K562 (cell line): ENCODE measurements at regions not wholly inside any gene's neighbourhood (a gene's known extent, or its start where the extent isn't known, plus 50 kb on each side); places are given as distances from the start of the nearest gene placed in this dataset.

ENCODE experiments used
- ATAC-seq: fragments of 200-7000 bp; cut with Tn5 transposase; 3 replicates; pipeline ENCODE4 v1.9.1; 2020; ENCODE audit warnings: moderate library complexity
- BruUV-seq: library from RNA; stranded (reverse); fragments of 400-500 nt; replicated peaks from 2 replicates; lab custom pipeline; 2021; lab: Mats Ljungman, UMichigan
- CTCF ChIA-PET: fragments of 300-600 bp; formaldehyde crosslinking; extraction: SDS; loops from one replicate; lab custom pipeline; 2021; ENCODE audit warnings: low intra/inter-chr PET ratio; lab: Yijun Ruan, JAX
- POLR2A ChIA-PET: fragments of 300-600, 350-650 bp; sonication (Branson Sonifier 250); formaldehyde crosslinking; extraction: SDS; loops from one replicate; lab custom pipeline; 2021; ENCODE audit warnings: antibody characterized with exemption, inconsistent platforms; lab: Yijun Ruan, JAX
- DNase-seq, 4 experiments: peaks; one replicate each; pipeline versions ENCODE4 v3.0.0 to v3.0.0-alpha.2; 2011 to 2018; ENCODE audit warnings: low spot score in 3 of 4, mixed read lengths in 3 of 4; ENCODE audit errors: extremely low read depth in 1 of 4
- FAIRE-seq: peaks from 2 replicates; lab custom pipeline; 2011; peaks lifted over from hg19 to GRCh38; lab: Jason Lieb, UNC
- H2AFZ ChIP-seq: 2 replicates; pipeline ENCODE4 v1.6.0; 2011; ENCODE audit warnings: low read depth, low read length, control low read depth, inconsistent platforms
- H3K27ac ChIP-seq: fragments of 200-600 bp; 3 replicates; pipeline ENCODE4 v1.8.0; 2011; ENCODE audit warnings: low read depth, mild to moderate bottlenecking, control low read depth, inconsistent platforms, low read length, moderate library complexity, mixed read lengths; ENCODE audit errors: extremely low read depth
- H3K27me3 ChIP-seq, 2 experiments: fragments of 300-600 bp in 1 of 2; 2 replicates in 1 of 2; 3 replicates in 1 of 2; pipeline versions ENCODE4 v1.6.0 to v1.8.0; 2011; ENCODE audit warnings: inconsistent platforms in 2 of 2, low read length in 2 of 2, mild to moderate bottlenecking in 1 of 2, mixed read lengths in 1 of 2, moderate library complexity in 1 of 2; ENCODE audit not compliant: control insufficient read depth in 2 of 2, insufficient read depth in 2 of 2
- H3K36me3 ChIP-seq: fragments of 300-600 bp; 3 replicates; pipeline ENCODE4 v1.8.0; 2011; ENCODE audit warnings: mild to moderate bottlenecking, low read length, inconsistent platforms; ENCODE audit not compliant: control insufficient read depth, insufficient read depth
- H3K4me1 ChIP-seq, 2 experiments: fragments of 200-600 bp in 1 of 2; replicated peaks in 1 of 2; 2 replicates in 1 of 2; 3 replicates in 1 of 2; pipeline versions ENCODE4 v1.5.1 to v1.8.0; 2011; ENCODE audit warnings: inconsistent platforms in 2 of 2, low read length in 2 of 2, mild to moderate bottlenecking in 1 of 2, mixed read lengths in 1 of 2, moderate library complexity in 1 of 2; ENCODE audit not compliant: control insufficient read depth in 2 of 2, insufficient read depth in 2 of 2
- H3K4me2 ChIP-seq: 2 replicates; pipeline ENCODE4 v1.6.1; 2011; ENCODE audit warnings: low read length, control low read depth, inconsistent platforms, mixed read lengths; ENCODE audit not compliant: insufficient read depth
- H3K4me3 ChIP-seq: fragments of 200-600 bp; sonication (generic), shearing (Covaris generic); 2 replicates; pipeline ENCODE4 v1.5.1; 2016; ENCODE audit warnings: control low read depth, inconsistent platforms
- H3K79me2 ChIP-seq: fragments of 200-600 bp; 3 replicates; pipeline ENCODE4 v1.8.0; 2011; ENCODE audit warnings: low read length, inconsistent platforms; ENCODE audit not compliant: control insufficient read depth, insufficient read depth
- H3K9ac ChIP-seq, 2 experiments: 2 replicates each; pipeline versions ENCODE4 v1.6.0 to v1.6.1; 2011; ENCODE audit warnings: low read depth in 2 of 2, low read length in 2 of 2, control low read depth in 1 of 2, inconsistent platforms in 1 of 2, mild to moderate bottlenecking in 1 of 2, mixed read lengths in 1 of 2; ENCODE audit not compliant: insufficient read depth in 1 of 2
- H3K9me1 ChIP-seq: one replicate; pipeline ENCODE4 v1.6.0; 2011; ENCODE audit warnings: inconsistent platforms, mild to moderate bottlenecking, low read length, moderate library complexity; ENCODE audit not compliant: control insufficient read depth, insufficient read depth
- H3K9me3 ChIP-seq: replicated peaks from 2 replicates; pipeline ENCODE4 v1.5.1; 2011; ENCODE audit warnings: low read depth, low read length, inconsistent platforms; ENCODE audit not compliant: control insufficient read depth, insufficient read depth
- H4K20me1 ChIP-seq: replicated peaks from 2 replicates; pipeline ENCODE4 v1.6.1; 2011; ENCODE audit warnings: low read length, inconsistent platforms, mixed read lengths; ENCODE audit not compliant: control insufficient read depth, insufficient read depth
- ARID1B ChIP-seq: fragments of 450-650 bp; IDR thresholded peaks from 2 replicates; pipeline ENCODE4 v1.6.1; 2016; ENCODE audit warnings: antibody characterized with exemption, mild to moderate bottlenecking, inconsistent platforms
- CLOCK ChIP-seq: fragments of 250-450 bp; sonication (Bioruptor Pico); IDR thresholded peaks from 2 replicates; pipeline ENCODE4 v1.4.0; 2020; ENCODE audit warnings: mild to moderate bottlenecking, moderate library complexity, borderline replicate concordance
- ETV6 ChIP-seq, 3 experiments: fragments of 150-350 bp in 1 of 3; sonication (generic) in 1 of 3; formaldehyde crosslinking in 1 of 3; IDR thresholded peaks; 2 replicates each; pipeline versions ENCODE4 v1.6.1 to v1.8.0; 2014 to 2022; ENCODE audit warnings: borderline replicate concordance in 2 of 3, low read depth in 2 of 3, antibody characterized with exemption in 1 of 3, low read length in 1 of 3, mild to moderate bottlenecking in 1 of 3, missing genetic modification reagents in 1 of 3
- HDAC1 ChIP-seq, 2 experiments: fragments of 450-650 bp; IDR thresholded peaks; 2 replicates each; pipeline ENCODE4 v1.6.1; 2016 to 2017; ENCODE audit warnings: inconsistent platforms in 1 of 2, mild to moderate bottlenecking in 1 of 2, moderate library complexity in 1 of 2
- HNRNPL ChIP-seq: fragments of 200-400 bp; formaldehyde crosslinking; IDR thresholded peaks from 2 replicates; pipeline ENCODE4 v1.6.1; 2017; ENCODE audit warnings: low read depth, mild to moderate bottlenecking, low read length
- HSF4 ChIP-seq: fragments of 250-450 bp; sonication (Bioruptor Pico); IDR thresholded peaks from 2 replicates; pipeline ENCODE4 v2.1.2; 2022; ENCODE audit warnings: mild to moderate bottlenecking, moderate library complexity, borderline replicate concordance
- KAT7 ChIP-seq: sonication (generic); formaldehyde crosslinking; IDR thresholded peaks from 2 replicates; pipeline ENCODE4 v1.8.0; 2022; ENCODE audit warnings: missing genetic modification reagents, mild to moderate bottlenecking, borderline replicate concordance
- MAFK ChIP-seq: IDR thresholded peaks from 2 replicates; pipeline ENCODE4 v1.6.1; 2011; ENCODE audit warnings: low read length, improper control_type of control experiment
- NFATC3 ChIP-seq: fragments of 450-650 bp; IDR thresholded peaks from 2 replicates; pipeline ENCODE4 v1.6.1; 2017; ENCODE audit warnings: mild to moderate bottlenecking
- RAD21 ChIP-seq, 2 experiments: fragments of 250-450 bp in 1 of 2; fragments of 450-650 bp in 1 of 2; sonication (Bioruptor Pico) in 1 of 2; formaldehyde crosslinking in 1 of 2; IDR thresholded peaks in 1 of 2; conservative IDR thresholded peaks in 1 of 2; 2 replicates each; pipeline versions ENCODE4 v1.4.0 to v1.8.0; 2020 to 2022; ENCODE audit warnings: mild to moderate bottlenecking in 2 of 2, moderate library complexity in 1 of 2
- THAP7 ChIP-seq: fragments of 250-450 bp; sonication (Bioruptor Pico); IDR thresholded peaks from 2 replicates; pipeline ENCODE4 v1.5.0; 2021
- THRAP3 ChIP-seq: fragments of 450-650 bp; IDR thresholded peaks from 2 replicates; pipeline ENCODE4 v1.6.1; 2016; ENCODE audit warnings: mild to moderate bottlenecking, inconsistent platforms, borderline replicate concordance
- ZNF232 ChIP-seq: sonication (generic); formaldehyde crosslinking; IDR thresholded peaks from 2 replicates; pipeline ENCODE4 v1.8.0; 2022; ENCODE audit warnings: mild to moderate bottlenecking, missing genetic modification reagents
- WGBS: fragments of 100-300 bp; shearing (Covaris generic); methylation state at CpG from one replicate; pipeline ENCODE4 v1.1.6; 2016; ENCODE audit warnings: low coverage, mixed read lengths; ENCODE audit not compliant: insufficient coverage; ENCODE audit errors: missing lambda C conversion rate; 5-methylcytosine and 5-hydroxymethylcytosine counted together
- in situ Hi-C: fragments of 300-500 bp; cut with MboI; formaldehyde crosslinking; loops from 4 replicates; pipeline ENCODE4 v1.15.0; 2018; ENCODE audit warnings: inconsistent platforms, mixed read lengths
- intact Hi-C: fragments of 100-400 bp; cut with micrococcal nuclease; formaldehyde crosslinking; loops from 2 replicates; pipeline ENCODE4 v1.14.2; 2022

- TF ChIP-seq CLOCK (CRISPR knock-in tag) (no peak), KAT7 (no peak), MAFK (peak; percentile 17; the same call in 1 of the 2 replicates), RAD21 (CRISPR knock-in tag; conservative IDR thresholded peaks at IDR 0.05 in 1 of 2, IDR thresholded peaks at IDR 0.05 in 1 of 2) (peak; percentile 52 to 84)
Observed at GRCh38 chr17:34146440-34147043, 108.5 kb upstream of the CCL2 start (continued).

- H3K36me3 ChIP-seq, result no peaks in the 10 kb centered on the region
- TF ChIP-seq ETV6 (IDR thresholded peaks at IDR 0.05; ENCODE audit: borderline replicate concordance in 1 of 2, low read depth in 2 of 2, low read length in 1 of 2) (no peak), ETV6 (CRISPR knock-in tag; IDR thresholded peaks at IDR 0.05; ENCODE audit: borderline replicate concordance) (no peak), ARID1B (no peak), ZNF232 (CRISPR knock-in tag) (no peak), THRAP3 (no peak), THAP7 (CRISPR knock-in tag) (no peak), HDAC1 (IDR thresholded peaks at IDR 0.05) (no peak), HSF4 (CRISPR knock-in tag) (no peak), NFATC3 (no peak), HNRNPL (no peak)
- TF ChIP-seq, all 486 proteins: peak for 0
- no TSS peak for BruUV-seq
- Histone ChIP-seq H3K4me1 (no peaks in the 10 kb centered on the region), H3K4me3 (no peak overlapping the region), H4K20me1 (0 out of 2 replicates have a peak, but pooled peaks cover 3% of the 10 kb centered on the region), H3K9me1 (no peaks in the 10 kb centered on the region), H3K79me2 (no peaks in the 10 kb centered on the region), H3K9me3 (no peaks in the 10 kb centered on the region), H3K27me3 (peaks cover 3 to 17% of the 10 kb centered on the region in 2 experiments; a peak in 3 of 5 replicates), H2AFZ (no peak overlapping the region), H3K27ac (no peak overlapping the region), H3K9ac (no peak overlapping the region), H3K4me2 (no peak overlapping the region)
- in situ Hi-C loops (no loop called here), intact Hi-C loops (no loop called here)
- ChIA-PET POLR2A (interaction anchor here (0.9 kb wide), 1 partner anchor 15 kb away, joined by 4 read pairs; no protein-coding TSS in a partner anchor), CTCF (no interaction called here)
- WGBS, result 0% methylated on average over 2 of the region's 2 CpGs
- DNase-seq (no peak), ATAC-seq (no peak), FAIRE-seq (no peak)
Observed at GRCh38 chr17:34151102-34151501, 104.0 kb upstream of the CCL2 start.
